ENCODE measurements at regions not wholly inside any gene's neighbourhood (a gene's known extent, or its start where the extent isn't known, plus 50 kb on each side); places are given as distances from the start of the nearest gene placed in this dataset.
A peak's percentile ranks its signal among the peaks of the same experiment; 100 is the strongest.
"Not testable (repeated sequence)": the region's sequence is repeated elsewhere in the genome, so short reads cannot be mapped to it uniquely, and the experiment has no call there.

DNA sequence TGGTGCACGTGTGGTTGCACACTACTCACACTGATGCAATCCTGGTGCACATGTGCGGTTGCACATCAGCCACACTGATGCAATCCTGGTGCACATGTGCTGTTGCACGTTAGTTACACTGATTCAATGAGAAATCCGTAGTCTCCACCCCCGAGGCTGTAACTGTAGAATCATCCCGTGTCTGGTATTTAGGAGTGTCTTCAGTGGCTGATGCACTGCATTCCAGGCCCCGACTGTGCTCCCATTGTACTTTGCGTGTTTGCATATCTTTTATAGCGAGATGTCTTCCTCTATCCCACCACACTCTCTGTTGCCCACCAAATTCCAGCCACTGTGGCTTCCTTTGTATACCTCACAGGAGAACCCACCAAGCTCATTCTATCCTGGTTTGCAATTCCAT lies 87.8 kb upstream of the MTHFD1L start:
- peaks cover 29% of the 10 kb centered on the region for H3K9me3 Mint-ChIP-seq

DNA sequence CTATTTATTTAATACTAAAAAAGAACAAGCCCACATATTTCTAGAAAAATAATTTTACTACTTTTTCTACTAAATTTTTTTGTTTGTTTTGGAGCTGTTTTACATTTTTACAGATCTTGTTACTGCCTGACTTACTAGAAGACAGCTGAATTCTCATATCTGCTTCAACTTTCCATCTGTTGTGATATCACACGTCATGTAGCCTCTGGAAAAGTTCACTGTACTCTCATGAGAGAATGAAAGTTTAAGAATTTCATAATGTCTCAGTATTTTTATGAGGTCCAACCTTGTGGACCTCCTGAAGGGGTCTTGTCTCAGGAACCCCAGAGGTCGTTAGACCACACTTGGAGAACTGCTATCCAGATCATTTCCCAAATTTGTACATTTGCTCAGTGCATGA lies 81.7 kb upstream of the MTHFD1L start:
- no peaks in the 10 kb centered on the region for H3K36me3 Mint-ChIP-seq (ENCODE audit: low read depth)

More for the DNA sequence above, 87.8 kb upstream of the MTHFD1L start:
- DNase-seq (ENCODE audit: low spot score), result no peak
- Mint-ChIP-seq H3K4me3 (ENCODE audit: low read depth) (no peak overlapping the region), H3K27ac (no peak overlapping the region), H3K36me3 (ENCODE audit: low read depth) (no peaks in the 10 kb centered on the region), H3K4me1 (ENCODE audit: low read depth) (no peaks in the 10 kb centered on the region), H3K27me3 (ENCODE audit: low read depth) (no peaks in the 10 kb centered on the region)
- intact Hi-C loops (cut with micrococcal nuclease), result no loop called here

DNA sequence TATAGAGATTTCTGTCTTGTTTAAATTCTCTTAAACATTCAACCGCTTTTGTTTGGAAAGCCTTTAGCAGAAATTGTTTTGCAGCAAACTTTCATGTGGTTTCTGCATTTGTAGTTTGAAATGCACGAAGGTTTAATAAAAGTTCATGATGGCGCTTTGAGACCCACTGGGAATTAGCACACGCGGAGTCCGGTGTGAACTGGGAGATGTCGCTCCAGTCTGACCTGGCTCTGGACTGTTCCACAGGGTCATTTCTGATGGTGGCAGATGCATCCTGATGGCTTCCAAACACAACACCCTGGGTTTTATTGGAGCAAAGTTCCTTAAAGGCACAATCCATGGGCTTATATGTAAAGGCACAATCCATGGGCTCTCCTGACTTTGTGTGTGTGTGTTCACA lies 78.1 kb upstream of the MTHFD1L start:
- Mint-ChIP-seq H3K27ac (no peak overlapping the region), H3K9me3 (no peaks in the 10 kb centered on the region)
- intact Hi-C loops (cut with micrococcal nuclease), result no loop called here

More for the DNA sequence above, 81.7 kb upstream of the MTHFD1L start:
- Mint-ChIP-seq H3K4me3 (ENCODE audit: low read depth) (no peak overlapping the region), H3K27ac (no peak overlapping the region), H3K4me1 (ENCODE audit: low read depth) (peaks cover 3% of the 10 kb centered on the region), H3K9me3 (no peaks in the 10 kb centered on the region), H3K27me3 (ENCODE audit: low read depth) (peaks cover 14% of the 10 kb centered on the region)
- intact Hi-C loops (cut with micrococcal nuclease), result no loop called here
- no peak for DNase-seq (ENCODE audit: low spot score)

DNA sequence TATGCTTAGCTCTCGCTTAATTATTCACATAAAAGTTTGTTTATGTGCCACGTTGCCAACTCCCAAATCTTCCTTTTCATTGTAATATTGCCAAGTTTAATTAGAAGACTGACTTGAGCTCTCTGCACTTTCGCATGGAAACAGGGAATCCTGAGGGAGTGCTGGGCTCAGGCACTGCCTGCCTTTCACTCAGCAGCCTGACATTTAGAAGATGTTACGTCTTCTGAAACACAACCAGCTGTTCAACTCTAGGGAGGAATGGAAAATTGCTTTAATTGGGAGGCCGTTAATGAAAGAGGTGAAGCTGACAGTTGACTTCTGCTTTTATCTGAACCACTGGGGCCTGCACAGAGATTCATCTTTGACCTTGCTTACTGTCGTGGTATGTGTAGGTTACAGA lies 77.4 kb upstream of the MTHFD1L start:
- Mint-ChIP-seq H3K27me3 (ENCODE audit: low read depth) (peaks cover 13% of the 10 kb centered on the region), H3K27ac (no peak overlapping the region), H3K9me3 (no peaks in the 10 kb centered on the region), H3K4me1 (ENCODE audit: low read depth) (peaks cover 3% of the 10 kb centered on the region), H3K4me3 (ENCODE audit: low read depth) (no peak overlapping the region), H3K36me3 (ENCODE audit: low read depth) (no peaks in the 10 kb centered on the region)
- DNase-seq (ENCODE audit: low spot score), result no peak
- intact Hi-C loops (cut with micrococcal nuclease), result no loop called here

More for the DNA sequence above, 78.1 kb upstream of the MTHFD1L start:
- no peaks in the 10 kb centered on the region for H3K36me3 Mint-ChIP-seq (ENCODE audit: low read depth)
- peaks cover 3% of the 10 kb centered on the region for H3K4me1 Mint-ChIP-seq (ENCODE audit: low read depth)
- no peak for DNase-seq (ENCODE audit: low spot score)
- H3K27me3 Mint-ChIP-seq (ENCODE audit: low read depth), result peaks cover 15% of the 10 kb centered on the region
- no peak overlapping the region for H3K4me3 Mint-ChIP-seq (ENCODE audit: low read depth)

DNA sequence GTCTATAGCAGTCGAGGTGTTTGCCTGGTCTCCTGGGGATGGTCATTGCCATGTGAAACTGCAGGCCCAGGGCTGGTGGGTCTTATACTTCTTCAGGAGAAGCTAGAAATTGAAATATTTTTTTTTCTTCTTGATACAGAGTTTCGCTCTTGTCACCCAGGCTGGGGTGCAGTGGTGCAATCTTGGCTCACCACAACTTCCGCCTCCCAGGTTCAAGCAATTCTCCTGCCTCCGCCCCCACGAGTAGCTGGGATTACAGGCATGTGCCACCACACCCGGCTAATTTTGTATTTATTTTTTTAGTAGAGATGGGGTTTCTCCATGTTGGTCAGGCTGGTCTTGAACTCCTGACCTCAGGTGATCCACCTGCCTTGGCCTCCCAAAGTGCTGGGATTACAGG lies 75.6 kb upstream of the MTHFD1L start:
- H3K36me3 Mint-ChIP-seq (ENCODE audit: low read depth); H3K27me3 Mint-ChIP-seq (ENCODE audit: low read depth); H3K4me1 Mint-ChIP-seq (ENCODE audit: low read depth); intact Hi-C loops (cut with micrococcal nuclease); H3K9me3 Mint-ChIP-seq; DNase-seq (ENCODE audit: low spot score); H3K4me3 Mint-ChIP-seq (ENCODE audit: low read depth); H3K27ac Mint-ChIP-seq: not testable (repeated sequence)

DNA sequence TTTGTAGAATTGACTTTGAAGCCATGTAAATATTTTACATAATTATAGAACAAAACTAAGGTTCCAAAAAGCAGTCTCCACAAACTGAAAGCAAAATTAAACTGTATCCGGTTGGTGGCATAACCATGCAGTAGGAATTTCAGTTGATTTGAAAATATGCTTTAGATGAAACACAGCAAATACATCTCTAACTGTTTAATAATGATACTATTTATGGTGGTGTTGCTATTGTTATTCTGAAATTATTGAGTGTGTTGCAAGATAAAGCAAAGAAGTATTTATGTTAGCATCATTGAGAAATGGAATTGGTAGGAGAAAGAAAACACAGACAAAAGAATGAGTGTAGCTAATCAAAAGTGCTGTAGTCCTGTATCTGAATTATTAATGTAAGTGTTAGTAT lies 73.8 kb upstream of the MTHFD1L start:
- DNase-seq (ENCODE audit: low spot score), result no peak
- H3K4me3 Mint-ChIP-seq (ENCODE audit: low read depth), result no peak overlapping the region
- H3K4me1 Mint-ChIP-seq (ENCODE audit: low read depth), result no peaks in the 10 kb centered on the region
- H3K36me3 Mint-ChIP-seq (ENCODE audit: low read depth), result no peaks in the 10 kb centered on the region
- H3K9me3 Mint-ChIP-seq, result no peaks in the 10 kb centered on the region
- peaks cover 8% of the 10 kb centered on the region for H3K27me3 Mint-ChIP-seq (ENCODE audit: low read depth)
- intact Hi-C loops (cut with micrococcal nuclease), result no loop called here
- no peak overlapping the region for H3K27ac Mint-ChIP-seq

DNA sequence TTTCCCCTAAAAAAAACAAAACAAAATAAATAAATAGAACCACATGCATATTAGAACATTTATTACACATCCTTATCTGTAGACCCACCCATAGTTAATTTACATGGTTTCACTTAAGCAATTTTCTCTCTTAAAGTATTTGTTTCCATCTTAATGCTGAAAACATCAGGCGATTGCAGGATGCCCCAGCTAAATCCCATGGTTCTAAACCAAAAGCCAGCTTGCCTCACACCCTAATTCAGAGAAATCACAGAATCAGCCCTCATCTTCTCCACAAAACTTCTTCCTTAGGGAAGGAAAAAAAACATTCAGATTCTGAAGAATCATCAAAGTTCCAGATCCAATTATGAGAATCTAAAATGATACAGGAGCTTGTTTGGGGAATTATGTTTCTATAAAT lies 67.6 kb upstream of the MTHFD1L start:
- H3K9me3 Mint-ChIP-seq, result no peaks in the 10 kb centered on the region
- intact Hi-C loops (cut with micrococcal nuclease), result no loop called here
- peaks cover 10% of the 10 kb centered on the region for H3K27me3 Mint-ChIP-seq (ENCODE audit: low read depth)
- no peaks in the 10 kb centered on the region for H3K36me3 Mint-ChIP-seq (ENCODE audit: low read depth)
- no peak overlapping the region for H3K4me3 Mint-ChIP-seq (ENCODE audit: low read depth)
- no peak for DNase-seq (ENCODE audit: low spot score)
- H3K27ac Mint-ChIP-seq, result no peak overlapping the region
- no peaks in the 10 kb centered on the region for H3K4me1 Mint-ChIP-seq (ENCODE audit: low read depth)

DNA sequence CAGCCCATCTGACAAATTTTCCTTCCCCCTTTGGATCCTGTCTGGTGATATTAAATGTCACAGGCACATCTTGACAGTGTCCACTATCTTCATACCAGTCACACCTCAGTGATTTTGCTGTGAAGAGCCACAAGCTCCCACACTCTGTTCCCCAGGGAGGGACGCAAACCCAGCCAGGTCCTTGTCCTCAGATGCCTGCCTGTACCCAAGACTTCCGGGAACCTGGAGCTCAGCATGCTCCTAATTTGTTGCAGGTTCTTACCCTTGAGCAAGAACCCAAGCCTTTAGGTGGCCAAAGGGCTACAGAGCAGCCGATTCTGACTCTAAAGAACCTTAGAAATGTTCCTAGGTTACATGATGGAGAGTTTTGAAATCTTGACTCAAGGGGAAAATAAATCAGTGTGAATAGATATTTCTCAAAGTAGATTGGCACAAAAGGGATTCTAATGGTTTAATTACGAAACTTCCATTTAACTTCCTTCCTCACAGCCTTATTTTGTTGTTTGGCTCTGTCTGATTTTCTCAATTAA lies 66.2 kb upstream of the MTHFD1L start:
- H3K27me3 Mint-ChIP-seq (ENCODE audit: low read depth), result peaks cover 12% of the 10 kb centered on the region
- intact Hi-C loops (cut with micrococcal nuclease), result no loop called here
- no peaks in the 10 kb centered on the region for H3K4me1 Mint-ChIP-seq (ENCODE audit: low read depth)
- H3K36me3 Mint-ChIP-seq (ENCODE audit: low read depth), result no peaks in the 10 kb centered on the region
- no peak overlapping the region for H3K4me3 Mint-ChIP-seq (ENCODE audit: low read depth)
- H3K27ac Mint-ChIP-seq, result no peak overlapping the region
- no peak for DNase-seq (ENCODE audit: low spot score)
- no peaks in the 10 kb centered on the region for H3K9me3 Mint-ChIP-seq

DNA sequence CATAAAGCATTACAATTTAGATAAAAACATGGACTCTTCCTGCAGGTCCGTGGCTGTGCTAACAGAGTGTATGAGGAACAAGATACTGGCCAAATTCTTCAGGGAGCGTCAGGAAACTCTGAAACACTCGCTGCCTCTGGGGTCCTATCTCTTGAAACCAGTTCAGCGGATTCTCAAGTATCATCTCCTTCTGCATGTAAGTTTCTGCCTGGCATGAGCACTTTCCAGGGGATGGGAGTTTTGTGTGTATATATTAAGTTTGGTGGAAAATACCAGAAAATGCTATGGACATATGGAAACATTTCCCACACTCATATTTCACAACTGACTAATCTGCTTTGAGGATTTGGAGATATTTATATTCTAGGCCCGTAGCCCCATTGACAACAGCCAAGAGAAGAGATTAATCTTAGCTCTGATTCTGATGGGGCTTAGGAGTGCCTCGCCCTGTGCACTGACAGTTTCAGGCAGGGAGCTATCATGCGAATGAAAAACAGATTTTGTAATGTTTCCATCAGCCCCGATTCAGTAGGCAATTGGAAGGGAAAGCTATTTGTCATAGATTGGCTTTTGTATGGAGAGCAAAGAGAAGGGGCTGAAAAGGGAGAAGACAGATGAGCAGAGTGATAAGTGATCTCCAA lies 64.7 kb upstream of the MTHFD1L start:
- no peaks in the 10 kb centered on the region for H3K36me3 Mint-ChIP-seq (ENCODE audit: low read depth)
- DNase-seq (ENCODE audit: low spot score), result no peak
- no peaks in the 10 kb centered on the region for H3K9me3 Mint-ChIP-seq

DNA sequence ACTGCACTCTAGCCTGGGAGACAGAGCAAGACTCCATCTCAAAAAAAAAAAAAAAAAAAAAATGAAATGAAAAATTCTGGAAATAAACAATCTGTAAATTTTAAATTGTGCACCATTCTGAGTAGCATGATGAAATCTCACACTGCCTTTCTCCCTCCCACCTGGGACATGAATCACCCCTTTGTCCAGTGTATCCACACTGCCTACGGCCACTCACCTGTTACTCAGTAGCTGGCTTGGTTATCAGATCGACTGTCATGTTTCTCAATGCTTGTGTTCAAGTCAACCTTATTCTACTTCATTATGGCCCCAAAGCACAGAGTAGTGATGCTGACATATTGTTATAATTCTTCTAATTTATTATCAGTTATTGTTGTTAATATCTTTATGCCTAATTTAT lies 58.7 kb upstream of the MTHFD1L start:
- H3K4me3 Mint-ChIP-seq (ENCODE audit: low read depth), result no peak overlapping the region
- peaks cover 6% of the 10 kb centered on the region for H3K27me3 Mint-ChIP-seq (ENCODE audit: low read depth)
- H3K27ac Mint-ChIP-seq, result no peak overlapping the region
- no peak for DNase-seq (ENCODE audit: low spot score)
- H3K9me3 Mint-ChIP-seq, result no peaks in the 10 kb centered on the region
- H3K36me3 Mint-ChIP-seq (ENCODE audit: low read depth), result no peaks in the 10 kb centered on the region
- no peaks in the 10 kb centered on the region for H3K4me1 Mint-ChIP-seq (ENCODE audit: low read depth)
- intact Hi-C loops (cut with micrococcal nuclease), result no loop called here

More for the DNA sequence above, 64.7 kb upstream of the MTHFD1L start:
- Mint-ChIP-seq H3K27me3 (ENCODE audit: low read depth) (peaks cover 10% of the 10 kb centered on the region), H3K27ac (no peak overlapping the region), H3K4me3 (ENCODE audit: low read depth) (no peak overlapping the region), H3K4me1 (ENCODE audit: low read depth) (no peaks in the 10 kb centered on the region)
- intact Hi-C loops (cut with micrococcal nuclease), result no loop called here

DNA sequence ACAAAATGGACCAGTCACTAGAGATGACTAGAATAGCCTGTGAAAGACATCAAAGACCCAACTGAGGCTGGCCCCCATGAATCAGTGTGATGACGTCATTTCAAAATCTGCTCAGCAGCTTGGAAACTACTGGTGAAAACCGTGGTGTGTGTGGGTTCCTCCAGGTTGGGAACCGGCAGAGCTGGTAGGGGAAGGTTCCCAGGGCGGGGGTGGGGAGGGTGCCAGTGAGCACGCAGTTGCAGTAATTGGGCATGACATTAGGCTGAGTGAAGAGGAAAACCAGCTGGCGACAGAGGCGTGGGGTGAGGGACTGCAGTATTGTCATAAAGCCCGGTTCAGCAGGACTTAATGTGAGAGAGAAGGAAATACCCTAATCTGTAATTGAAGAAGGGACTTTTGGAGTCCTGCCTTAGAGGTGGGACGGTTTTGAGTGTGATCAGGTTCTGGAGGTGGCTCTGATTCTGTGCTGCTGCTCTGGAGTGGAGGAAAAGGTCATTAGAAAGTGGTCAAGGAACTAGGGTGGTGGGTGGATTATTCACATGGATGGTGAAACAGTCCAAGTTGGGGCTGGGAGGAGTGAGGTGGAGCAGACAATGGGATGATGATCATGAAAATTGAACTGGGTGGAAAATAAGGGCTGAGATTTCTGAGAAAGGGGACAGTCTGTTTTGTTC lies 52.0 kb upstream of the MTHFD1L start:
- DNase-seq (ENCODE audit: low spot score), result no peak
- H3K36me3 Mint-ChIP-seq (ENCODE audit: low read depth), result no peaks in the 10 kb centered on the region
- no peak overlapping the region for H3K4me3 Mint-ChIP-seq (ENCODE audit: low read depth)
- intact Hi-C loops (cut with micrococcal nuclease), result loop anchor here (10.0 kb wide), 1 partner anchor 479 kb away; no protein-coding TSS in a partner anchor
- H3K27ac Mint-ChIP-seq, result peak overlapping the region; percentile 24
- H3K9me3 Mint-ChIP-seq, result no peaks in the 10 kb centered on the region
- H3K4me1 Mint-ChIP-seq (ENCODE audit: low read depth), result peaks cover 18% of the 10 kb centered on the region
- H3K27me3 Mint-ChIP-seq (ENCODE audit: low read depth), result peaks cover 24% of the 10 kb centered on the region

DNA sequence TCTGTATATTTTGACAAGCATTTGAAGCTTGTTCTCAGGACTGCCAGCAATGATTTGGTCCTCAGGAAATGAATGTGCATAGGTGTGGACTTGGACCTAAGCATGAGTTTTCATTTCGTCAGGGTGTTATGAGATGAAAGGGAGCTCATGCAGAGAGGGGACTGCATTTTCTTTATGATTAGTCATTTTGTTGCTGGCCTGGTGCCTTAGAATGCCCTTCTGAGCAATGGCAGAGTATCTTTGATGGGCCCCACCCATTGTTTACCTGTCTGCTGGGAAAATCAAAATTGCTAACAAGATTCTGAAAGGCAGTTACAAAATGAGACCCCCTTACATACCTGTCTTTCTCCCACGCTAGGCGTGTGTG lies 51.5 kb upstream of the MTHFD1L start:
- no peak for DNase-seq (ENCODE audit: low spot score)
- intact Hi-C loops (cut with micrococcal nuclease), result loop anchor here (2.0 to 10.0 kb wide), 2 partner anchors 125 to 479 kb away; no protein-coding TSS in a partner anchor
- Mint-ChIP-seq H3K4me1 (ENCODE audit: low read depth) (peaks cover 18% of the 10 kb centered on the region), H3K4me3 (ENCODE audit: low read depth) (no peak overlapping the region), H3K9me3 (no peaks in the 10 kb centered on the region), H3K27ac (peak overlapping the region; percentile 24), H3K36me3 (ENCODE audit: low read depth) (no peaks in the 10 kb centered on the region), H3K27me3 (ENCODE audit: low read depth) (peaks cover 24% of the 10 kb centered on the region)
